GM10248 (cell line): ENCODE measurements at regions not wholly inside any gene's neighbourhood (a gene's known extent, or its start where the extent isn't known, plus 50 kb on each side); places are given as distances from the start of the nearest gene placed in this dataset.

ENCODE experiments used
- CTCF ChIA-PET: fragments of 300-600 bp; sonication (Branson Sonifier 250); formaldehyde crosslinking; extraction: SDS; loops from one replicate; lab custom pipeline; 2021; ENCODE audit warnings: antibody characterized with exemption; lab: Yijun Ruan, JAX
- POLR2A ChIA-PET: fragments of 350-650 bp; sonication (Branson Sonifier 250); formaldehyde crosslinking; extraction: SDS; loops from one replicate; lab custom pipeline; 2020; ENCODE audit warnings: antibody characterized with exemption; lab: Yijun Ruan, JAX
- DNase-seq: peaks from one replicate; pipeline ENCODE4 v3.0.0; 2012; ENCODE audit errors: extremely low spot score
- CTCF ChIP-seq: IDR thresholded peaks from 2 replicates; pipeline ENCODE4 v1.5.1; 2012; ENCODE audit warnings: mild to moderate bottlenecking, low read depth; ENCODE audit errors: extremely low read depth, missing control alignments, control extremely low read depth

DNA sequence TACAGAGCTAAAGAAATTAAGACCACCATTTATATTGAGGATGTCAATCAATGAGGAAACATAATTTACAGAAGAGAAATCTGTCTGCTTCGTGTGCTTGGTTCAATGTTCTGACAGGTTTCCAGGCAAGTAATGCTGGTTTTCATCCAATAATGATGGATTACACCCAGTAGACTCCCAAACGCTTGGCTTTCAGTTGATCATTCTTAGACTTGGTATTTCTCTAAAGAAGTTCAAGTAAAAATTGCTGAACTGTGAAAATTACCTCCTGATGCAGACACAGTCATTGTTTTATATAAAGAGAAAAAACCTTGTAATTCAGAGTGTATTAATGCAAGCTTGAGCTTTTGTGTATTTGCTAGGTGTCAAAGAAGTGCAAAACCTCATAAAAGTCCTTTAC lies 85.0 kb downstream of the VCX3A start:
- DNase-seq = no peak
- no peak for TF ChIP-seq CTCF
- POLR2A ChIA-PET = no interaction called here

DNA sequence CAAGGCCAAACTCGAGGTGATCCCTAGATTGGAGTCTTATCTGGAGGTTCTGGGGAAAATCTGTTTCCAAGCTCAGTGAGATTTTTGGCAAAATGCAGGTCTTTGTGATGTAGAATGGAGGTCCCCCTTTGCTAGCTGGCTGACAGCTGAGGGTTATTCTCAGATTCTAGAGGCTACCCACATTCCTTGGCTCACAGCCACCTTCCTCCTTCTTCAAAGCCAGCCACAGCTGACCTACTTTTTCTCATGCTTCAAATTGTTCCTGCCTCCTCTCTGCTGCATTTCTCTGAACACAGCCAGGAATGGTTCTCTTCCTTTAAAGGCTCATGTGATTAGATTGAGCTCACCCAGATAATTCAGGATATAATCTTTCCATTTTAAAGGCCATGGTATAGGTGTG lies 86.9 kb downstream of the VCX3A start:
- ChIA-PET POLR2A (no interaction called here), CTCF (no interaction called here)
- DNase-seq = no peak
- TF ChIP-seq CTCF = no peak

More for the DNA sequence above, 85.0 kb downstream of the VCX3A start:
- CTCF ChIA-PET = interaction anchor here (0.7 kb wide), 2 partner anchors 9 to 23 kb away, joined by 3 read pairs; no protein-coding TSS in a partner anchor

- POLR2A ChIA-PET = no interaction called here
- CTCF ChIA-PET = no interaction called here
Observed at GRCh38 chrX:6446582-6446981, 88.3 kb downstream of the VCX3A start.

GRCh38 chrX:6440648-6441047 lies 94.3 kb downstream of the VCX3A start:
- ChIA-PET POLR2A (no interaction called here), CTCF (interaction anchor here (1.0 kb wide), 1 partner anchor 9 kb away, joined by 3 read pairs; no protein-coding TSS in a partner anchor)
- DNase-seq = no peak
- no peak for TF ChIP-seq CTCF

More at GRCh38 chrX:6446582-6446981, 88.3 kb downstream of the VCX3A start:
- DNase-seq = no peak
- no peak for TF ChIP-seq CTCF

GRCh38 chrX:6432226-6432625 lies 102.7 kb downstream of the VCX3A start:
- POLR2A ChIA-PET = no interaction called here
- DNase-seq = no peak
- CTCF ChIA-PET = no interaction called here
- TF ChIP-seq CTCF = no peak

GRCh38 chrX:6407542-6407941 lies 127.4 kb downstream of the VCX3A start:
- POLR2A ChIA-PET = no interaction called here

More at GRCh38 chrX:6407542-6407941, 127.4 kb downstream of the VCX3A start:
- no peak for TF ChIP-seq CTCF
- CTCF ChIA-PET = no interaction called here
- DNase-seq = no peak
